HL-60 (cell line): ENCODE measurements at regions not wholly inside any gene's neighbourhood (a gene's known extent, or its start where the extent isn't known, plus 50 kb on each side); places are given as distances from the start of the nearest gene placed in this dataset.

Experiments used
- CTCF ChIP-seq: IDR thresholded peaks from one replicate; pipeline ENCODE4 v1.5.1; 2011; ENCODE audit warnings: low read length, control low read depth, inconsistent platforms; ENCODE audit not compliant: insufficient read depth
- POLR2AphosphoS5 ChIP-seq: IDR thresholded peaks from 2 replicates; pipeline ENCODE4 v1.6.1; 2012; ENCODE audit warnings: low read depth
- REST ChIP-seq: IDR thresholded peaks from 2 replicates; pipeline ENCODE4 v1.6.1; 2012; ENCODE audit warnings: low read depth; ENCODE audit not compliant: insufficient replicate concordance

GRCh38 chr3:127461286-127461910, 129.1 kb downstream of the TPRA1 start:
- TF ChIP-seq CTCF (no peak), POLR2AphosphoS5 (no peak), REST (no peak)
